HCT116 (cell line): ENCODE measurements at regions not wholly inside any gene's neighbourhood (a gene's known extent, or its start where the extent isn't known, plus 50 kb on each side); places are given as distances from the start of the nearest gene placed in this dataset.

Experiments
- ATAC-seq: fragments of 200-7000 bp; cut with Tn5 transposase; 2 replicates; pipeline ENCODE4 v1.9.1; 2020; ENCODE audit warnings: mild to moderate bottlenecking, moderate library complexity
- BruUV-seq: library from RNA; stranded (reverse); fragments of 400-500 nt; replicated peaks from 2 replicates; lab custom pipeline; 2021; lab: Mats Ljungman, UMichigan
- CTCF ChIA-PET: fragments of 300-600 bp; sonication (Branson Sonifier 250); formaldehyde crosslinking; loops from one replicate; lab custom pipeline; 2021; ENCODE audit warnings: antibody characterized with exemption; lab: Charles Lee
- POLR2A ChIA-PET: fragments of 300-600, 350-600 bp; sonication (Branson Sonifier 250); formaldehyde crosslinking; loops from one replicate; lab custom pipeline; 2021; ENCODE audit warnings: antibody characterized with exemption; lab: Charles Lee
- RAD21 ChIA-PET, 2 experiments: fragments of 300-600 bp; sonication (Branson Sonifier 250); formaldehyde crosslinking; loops; one replicate each; lab custom pipeline; 2023; ENCODE audit warnings: low total read pairs in 2 of 2; ENCODE audit not compliant: uncharacterized antibody in 2 of 2, unreplicated experiment in 2 of 2, low non-redundant PET in 1 of 2; lab: Charles Lee
- DNase-seq: peaks from one replicate; pipeline ENCODE4 v3.0.0-alpha.2; 2010; ENCODE audit warnings: low read depth, low spot score
- H2AFZ ChIP-seq: fragments of 200-600 bp; shearing (Covaris generic), sonication (generic); 2 replicates; pipeline ENCODE4 v1.6.1; 2017; ENCODE audit warnings: low read depth, mixed run types, mixed read lengths, antibody characterized with exemption, low read length; ENCODE audit not compliant: poor library complexity, severe bottlenecking
- H3K27ac ChIP-seq: 2 replicates; pipeline ENCODE4 v1.5.1; 2012; ENCODE audit warnings: low read depth, low read length
- H3K27me3 ChIP-seq: fragments of 200-600 bp; sonication (generic); 2 replicates; pipeline ENCODE4 v1.6.1; 2016; ENCODE audit warnings: mixed run types, low read length, mixed read lengths; ENCODE audit not compliant: insufficient read depth
- H3K36me3 ChIP-seq, 2 experiments: fragments of 200-500 bp in 1 of 2; fragments of 200-600 bp in 1 of 2; sonication (Bioruptor generic) in 1 of 2; sonication (generic) in 1 of 2; 2 replicates each; pipeline versions ENCODE4 v1.5.1 to v1.6.1; 2014 to 2016; ENCODE audit warnings: low read length in 2 of 2, inconsistent platforms in 1 of 2, mixed read lengths in 1 of 2, mixed run types in 1 of 2; ENCODE audit not compliant: insufficient read depth in 2 of 2, control insufficient read depth in 1 of 2
- H3K4me1 ChIP-seq, 2 experiments: fragments of 200-600 bp in 1 of 2; sonication (generic) in 1 of 2; 2 replicates each; pipeline versions ENCODE4 v1.5.1 to v1.6.1; 2012 to 2017; ENCODE audit warnings: low read length in 2 of 2, inconsistent platforms in 1 of 2, mild to moderate bottlenecking in 1 of 2, mixed read lengths in 1 of 2, mixed run types in 1 of 2, moderate library complexity in 1 of 2; ENCODE audit not compliant: insufficient read depth in 2 of 2, control insufficient read depth in 1 of 2
- H3K4me2 ChIP-seq: fragments of 200-600 bp; sonication (generic); 2 replicates; pipeline ENCODE4 v1.6.1; 2017; ENCODE audit warnings: mixed run types, low read length, mixed read lengths
- H3K4me3 ChIP-seq, 2 experiments: fragments of 200-600 bp in 1 of 2; sonication (generic) in 1 of 2; replicated peaks in 1 of 2; 2 replicates each; pipeline ENCODE4 v1.5.1; 2011 to 2016; ENCODE audit warnings: low read length in 2 of 2, control low read depth in 1 of 2, low read depth in 1 of 2, mild to moderate bottlenecking in 1 of 2, mixed read lengths in 1 of 2, mixed run types in 1 of 2
- H3K79me2 ChIP-seq: fragments of 200-600 bp; sonication (generic); 2 replicates; pipeline ENCODE4 v1.6.1; 2017; ENCODE audit warnings: mild to moderate bottlenecking, mixed run types, low read length, moderate library complexity, mixed read lengths; ENCODE audit not compliant: insufficient read depth
- H3K9ac ChIP-seq: fragments of 200-600 bp; sonication (generic); 2 replicates; pipeline ENCODE4 v1.6.1; 2016; ENCODE audit warnings: low read length, mixed read lengths
- H3K9me2 ChIP-seq: fragments of 200-600 bp; sonication (generic), shearing (Covaris generic); 2 replicates; pipeline ENCODE4 v1.6.1; 2017; ENCODE audit warnings: mixed run types, mild to moderate bottlenecking, moderate library complexity; ENCODE audit not compliant: insufficient read depth
- H3K9me3 ChIP-seq, 2 experiments: fragments of 200-500 bp in 1 of 2; fragments of 200-600 bp in 1 of 2; sonication (Bioruptor generic) in 1 of 2; sonication (generic) in 1 of 2; 2 replicates each; pipeline ENCODE4 v1.6.1; 2014 to 2017; ENCODE audit warnings: low read length in 2 of 2, mixed read lengths in 2 of 2, inconsistent platforms in 1 of 2, low read depth in 1 of 2, mild to moderate bottlenecking in 1 of 2, mixed run types in 1 of 2, moderate library complexity in 1 of 2; ENCODE audit not compliant: control insufficient read depth in 1 of 2, insufficient read depth in 1 of 2
- H4K20me1 ChIP-seq: fragments of 200-600 bp; sonication (generic), shearing (Covaris generic); 2 replicates; pipeline ENCODE4 v1.6.1; 2017; ENCODE audit warnings: mixed run types, mild to moderate bottlenecking, moderate library complexity; ENCODE audit not compliant: insufficient read depth
- CBX3 ChIP-seq: IDR thresholded peaks from 2 replicates; pipeline ENCODE4 v1.6.1; 2012; ENCODE audit warnings: low read depth
- CEBPB ChIP-seq: IDR thresholded peaks from 2 replicates; pipeline ENCODE4 v1.6.1; 2012; ENCODE audit warnings: low read depth
- EGR1 ChIP-seq: IDR thresholded peaks from 2 replicates; pipeline ENCODE4 v1.6.1; 2012; ENCODE audit warnings: low read depth
- ELF1 ChIP-seq: IDR thresholded peaks from 2 replicates; pipeline ENCODE4 v1.6.1; 2012; ENCODE audit warnings: low read depth, borderline replicate concordance
- EZH2 ChIP-seq: fragments of 200-600 bp; sonication (generic); IDR thresholded peaks from 2 replicates; pipeline ENCODE4 v1.6.1; 2017; ENCODE audit warnings: antibody characterized with exemption, mixed run types
- JUND ChIP-seq: IDR thresholded peaks from 2 replicates; pipeline ENCODE4 v1.6.1; 2012
- POLR2A ChIP-seq: IDR thresholded peaks from 2 replicates; pipeline ENCODE4 v1.7.0; 2011; ENCODE audit warnings: borderline replicate concordance; ENCODE audit not compliant: insufficient read depth, insufficient read length; ENCODE audit errors: extremely low read depth
- POLR2AphosphoS5 ChIP-seq: IDR thresholded peaks from 2 replicates; pipeline ENCODE4 v1.6.1; 2011; ENCODE audit warnings: mild to moderate bottlenecking, low read depth, low read length, moderate library complexity
- RAD21 ChIP-seq: IDR thresholded peaks from 2 replicates; pipeline ENCODE4 v1.6.1; 2012; ENCODE audit warnings: low read depth, mild to moderate bottlenecking
- SIN3A ChIP-seq: IDR thresholded peaks from 2 replicates; pipeline ENCODE4 v1.6.1; 2012; ENCODE audit warnings: low read depth
- SP1 ChIP-seq: IDR thresholded peaks from 2 replicates; pipeline ENCODE4 v1.6.1; 2012; ENCODE audit warnings: low read depth
- SRF ChIP-seq: IDR thresholded peaks from 2 replicates; pipeline ENCODE4 v1.6.1; 2012; ENCODE audit warnings: low read depth
- YY1 ChIP-seq: IDR thresholded peaks from 2 replicates; pipeline ENCODE4 v1.6.1; 2011; ENCODE audit warnings: low read length, low read depth, moderate library complexity, mild to moderate bottlenecking; ENCODE audit not compliant: insufficient replicate concordance; ENCODE audit errors: extremely low read depth
- ZFX ChIP-seq: fragments of 450-650 bp; IDR thresholded peaks from 2 replicates; pipeline ENCODE4 v1.6.1; 2017
- ZNF274 ChIP-seq: fragments of 200-500 bp; sonication (Bioruptor generic); IDR thresholded peaks from 2 replicates; pipeline ENCODE4 v1.6.1; 2014; ENCODE audit warnings: mild to moderate bottlenecking, low read depth, low read length, inconsistent platforms
- intact Hi-C: fragments of 100-400 bp; cut with micrococcal nuclease; formaldehyde crosslinking; loops from 2 replicates; pipeline ENCODE4 v1.10.0; 2022
- TF ChIP-seq, protein P1 (sequence below): IDR thresholded peaks from 2 replicates; pipeline ENCODE4 v1.6.1; 2012; ENCODE audit warnings: low read depth
- TF ChIP-seq, protein P2 (sequence below), 3 experiments: fragments of 200-600 bp in 1 of 3; sonication (generic) in 1 of 3; IDR thresholded peaks in 2 of 3; conservative IDR thresholded peaks in 1 of 3; 2 replicates each; pipeline ENCODE4 v1.5.1; 2012 to 2017; ENCODE audit warnings: low read depth in 2 of 3, low read length in 2 of 3, antibody characterized with exemption in 1 of 3, borderline replicate concordance in 1 of 3, control low read depth in 1 of 3, mild to moderate bottlenecking in 1 of 3, mixed read lengths in 1 of 3, mixed run types in 1 of 3, moderate library complexity in 1 of 3; ENCODE audit not compliant: insufficient read depth in 1 of 3

DNA sequence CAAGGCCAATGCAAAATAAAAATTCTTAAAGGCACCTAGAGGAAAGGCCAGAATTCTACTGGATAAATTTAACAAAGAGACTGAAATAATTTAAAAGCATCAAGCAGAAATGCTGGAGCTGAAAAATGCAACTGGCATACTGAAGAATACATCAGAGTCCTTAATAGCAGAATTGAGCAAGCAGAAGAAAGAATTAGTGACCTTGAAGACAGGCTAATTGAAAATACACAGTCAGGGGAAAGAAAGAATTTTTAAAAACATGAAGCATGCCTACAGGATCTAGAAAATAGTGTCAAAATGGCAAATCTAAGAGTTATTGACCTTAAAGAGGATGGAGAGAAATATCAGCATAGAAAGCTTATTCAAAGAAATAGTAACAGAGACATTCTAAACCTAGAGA, 371.7 kb downstream of the KLHL13 start (continued):
- TF ChIP-seq, protein P1, sequence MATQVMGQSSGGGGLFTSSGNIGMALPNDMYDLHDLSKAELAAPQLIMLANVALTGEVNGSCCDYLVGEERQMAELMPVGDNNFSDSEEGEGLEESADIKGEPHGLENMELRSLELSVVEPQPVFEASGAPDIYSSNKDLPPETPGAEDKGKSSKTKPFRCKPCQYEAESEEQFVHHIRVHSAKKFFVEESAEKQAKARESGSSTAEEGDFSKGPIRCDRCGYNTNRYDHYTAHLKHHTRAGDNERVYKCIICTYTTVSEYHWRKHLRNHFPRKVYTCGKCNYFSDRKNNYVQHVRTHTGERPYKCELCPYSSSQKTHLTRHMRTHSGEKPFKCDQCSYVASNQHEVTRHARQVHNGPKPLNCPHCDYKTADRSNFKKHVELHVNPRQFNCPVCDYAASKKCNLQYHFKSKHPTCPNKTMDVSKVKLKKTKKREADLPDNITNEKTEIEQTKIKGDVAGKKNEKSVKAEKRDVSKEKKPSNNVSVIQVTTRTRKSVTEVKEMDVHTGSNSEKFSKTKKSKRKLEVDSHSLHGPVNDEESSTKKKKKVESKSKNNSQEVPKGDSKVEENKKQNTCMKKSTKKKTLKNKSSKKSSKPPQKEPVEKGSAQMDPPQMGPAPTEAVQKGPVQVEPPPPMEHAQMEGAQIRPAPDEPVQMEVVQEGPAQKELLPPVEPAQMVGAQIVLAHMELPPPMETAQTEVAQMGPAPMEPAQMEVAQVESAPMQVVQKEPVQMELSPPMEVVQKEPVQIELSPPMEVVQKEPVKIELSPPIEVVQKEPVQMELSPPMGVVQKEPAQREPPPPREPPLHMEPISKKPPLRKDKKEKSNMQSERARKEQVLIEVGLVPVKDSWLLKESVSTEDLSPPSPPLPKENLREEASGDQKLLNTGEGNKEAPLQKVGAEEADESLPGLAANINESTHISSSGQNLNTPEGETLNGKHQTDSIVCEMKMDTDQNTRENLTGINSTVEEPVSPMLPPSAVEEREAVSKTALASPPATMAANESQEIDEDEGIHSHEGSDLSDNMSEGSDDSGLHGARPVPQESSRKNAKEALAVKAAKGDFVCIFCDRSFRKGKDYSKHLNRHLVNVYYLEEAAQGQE = no peak
- TF ChIP-seq RAD21 = no peak
- no peak for TF ChIP-seq ELF1
- TF ChIP-seq CBX3 = no peak
- TF ChIP-seq POLR2A = no peak
- no peak for TF ChIP-seq JUND

DNA sequence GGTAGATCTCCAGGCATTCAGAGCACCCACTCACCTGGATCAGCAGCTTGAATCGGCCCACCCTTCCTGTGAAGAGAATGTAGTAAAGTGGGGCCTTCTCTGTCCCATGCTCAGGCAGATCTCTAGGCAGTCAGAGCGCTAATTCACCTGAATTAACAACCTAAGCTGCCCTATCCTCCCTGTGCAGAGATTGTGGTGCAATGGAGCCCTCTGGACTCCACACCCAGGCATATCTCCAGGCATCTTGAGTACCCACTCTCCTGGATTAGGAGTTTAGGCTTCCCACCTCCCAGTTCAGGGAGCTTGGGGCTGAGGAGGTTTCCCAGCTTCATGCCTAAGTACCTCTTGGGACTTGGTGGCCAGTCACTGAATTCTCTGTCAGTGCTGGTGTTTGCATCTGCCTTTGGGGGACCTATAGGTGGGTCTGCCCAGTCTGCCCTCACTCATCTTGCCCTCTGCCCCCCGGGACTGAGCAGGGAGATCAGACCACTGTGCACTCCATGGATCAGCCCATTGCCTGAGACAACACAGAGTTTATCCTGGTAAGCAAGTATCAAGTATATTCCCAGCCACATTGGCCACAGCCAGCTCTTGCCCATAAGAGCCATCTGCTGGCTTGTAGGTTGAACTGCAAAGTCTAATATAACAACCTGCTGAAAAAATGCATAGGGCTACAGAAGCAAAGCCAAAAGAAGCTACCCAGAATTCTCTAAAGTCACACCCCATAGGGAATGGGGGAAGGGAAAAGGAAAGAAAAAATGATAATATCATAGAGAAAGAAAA, 372.9 kb downstream of the KLHL13 start:
- H3K27me3 ChIP-seq = no peaks in the 10 kb centered on the region
- no peaks in the 10 kb centered on the region for H3K9me2 ChIP-seq
- no peak overlapping the region for H3K27ac ChIP-seq
- no peak overlapping the region for H2AFZ ChIP-seq
- no peaks in the 10 kb centered on the region; the same call in 1 of the 2 replicates for H4K20me1 ChIP-seq
- no peaks in the 10 kb centered on the region for H3K9me3 ChIP-seq
- no peaks in the 10 kb centered on the region for H3K4me1 ChIP-seq
- H3K79me2 ChIP-seq = no peaks in the 10 kb centered on the region
- ATAC-seq (peak; percentile 58; the same call in 1 of the 2 replicates), DNase-seq (no peak)
- intact Hi-C loops = no loop called here
- no peak overlapping the region for H3K4me2 ChIP-seq
- RAD21 ChIA-PET = no interaction called here
- H3K4me3 ChIP-seq = no peak overlapping the region
- no TSS peak for BruUV-seq
- H3K9ac ChIP-seq = no peak overlapping the region
- POLR2A ChIA-PET = no interaction called here
- H3K36me3 ChIP-seq = no peaks in the 10 kb centered on the region
- CTCF ChIA-PET = no interaction called here
- TF ChIP-seq YY1 (no peak), SP1 (no peak), ZFX (no peak), CEBPB (no peak), CBX3 (no peak), RAD21 (peak; percentile 32; the same call in 1 of the 2 replicates), SIN3A (no peak), SRF (no peak), EGR1 (no peak), POLR2AphosphoS5 (no peak), POLR2A (no peak), ZNF274 (no peak), EZH2 (no peak)
- TF ChIP-seq, protein P2, sequence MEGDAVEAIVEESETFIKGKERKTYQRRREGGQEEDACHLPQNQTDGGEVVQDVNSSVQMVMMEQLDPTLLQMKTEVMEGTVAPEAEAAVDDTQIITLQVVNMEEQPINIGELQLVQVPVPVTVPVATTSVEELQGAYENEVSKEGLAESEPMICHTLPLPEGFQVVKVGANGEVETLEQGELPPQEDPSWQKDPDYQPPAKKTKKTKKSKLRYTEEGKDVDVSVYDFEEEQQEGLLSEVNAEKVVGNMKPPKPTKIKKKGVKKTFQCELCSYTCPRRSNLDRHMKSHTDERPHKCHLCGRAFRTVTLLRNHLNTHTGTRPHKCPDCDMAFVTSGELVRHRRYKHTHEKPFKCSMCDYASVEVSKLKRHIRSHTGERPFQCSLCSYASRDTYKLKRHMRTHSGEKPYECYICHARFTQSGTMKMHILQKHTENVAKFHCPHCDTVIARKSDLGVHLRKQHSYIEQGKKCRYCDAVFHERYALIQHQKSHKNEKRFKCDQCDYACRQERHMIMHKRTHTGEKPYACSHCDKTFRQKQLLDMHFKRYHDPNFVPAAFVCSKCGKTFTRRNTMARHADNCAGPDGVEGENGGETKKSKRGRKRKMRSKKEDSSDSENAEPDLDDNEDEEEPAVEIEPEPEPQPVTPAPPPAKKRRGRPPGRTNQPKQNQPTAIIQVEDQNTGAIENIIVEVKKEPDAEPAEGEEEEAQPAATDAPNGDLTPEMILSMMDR (IDR thresholded peaks at IDR 0.05 in 2 of 3, conservative IDR thresholded peaks at IDR 0.05 in 1 of 3; ENCODE audit: borderline replicate concordance in 1 of 3, insufficient read depth in 1 of 3, low read depth in 2 of 3, low read length in 2 of 3) = peak; percentile 7 to 34 (median 12); a peak in 3 of 6 replicates
- TF ChIP-seq, protein P1 = no peak
